HG03159 (cell line): ENCODE measurements at regions not wholly inside any gene's neighbourhood (a gene's known extent, or its start where the extent isn't known, plus 50 kb on each side); places are given as distances from the start of the nearest gene placed in this dataset.

ENCODE experiments used
- ATAC-seq: cut with Tn5 transposase; IDR thresholded peaks from one replicate; pipeline ENCODE4 v1.9.1; 2021; ENCODE audit warnings: mild to moderate bottlenecking, moderate library complexity; ENCODE audit not compliant: unreplicated experiment

DNA sequence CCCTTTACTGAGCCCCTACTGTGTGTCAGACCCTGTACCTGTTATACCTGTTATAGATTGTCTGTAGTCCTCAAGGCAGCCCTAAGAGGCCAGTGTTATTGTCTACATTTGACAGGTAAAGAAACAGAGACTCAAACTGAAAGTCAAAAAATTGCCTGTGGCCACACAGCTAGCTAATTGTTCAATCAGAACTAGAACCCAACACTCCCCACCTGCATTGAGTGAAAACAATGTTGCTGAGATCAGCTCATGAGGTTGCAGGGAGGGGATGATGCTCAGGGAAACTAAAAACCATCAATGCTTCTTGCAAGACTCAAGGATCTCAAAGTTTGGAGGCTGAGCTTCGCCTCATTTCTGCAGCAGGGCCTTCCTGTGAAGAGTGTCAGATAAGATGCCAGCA is 109.5 kb upstream of the LMO4 start:
- no peak for ATAC-seq

GRCh38 chr1:87219626-87220025 is 109.1 kb upstream of the LMO4 start:
- no peak for ATAC-seq

- no peak for ATAC-seq
Measured at GRCh38 chr1:87220993-87221392, 107.7 kb upstream of the LMO4 start.

GRCh38 chr1:87224201-87224600 is 104.5 kb upstream of the LMO4 start:
- no peak for ATAC-seq

- no peak for ATAC-seq
Measured at GRCh38 chr1:87225171-87225570, 103.5 kb upstream of the LMO4 start.

- ATAC-seq = peak; percentile 57
Measured at GRCh38 chr1:87226341-87226760, 102.3 kb upstream of the LMO4 start.

GRCh38 chr1:87227651-87228050 is 101.0 kb upstream of the LMO4 start:
- ATAC-seq = no peak

- no peak for ATAC-seq
Measured at GRCh38 chr1:87230501-87230900, 98.2 kb upstream of the LMO4 start.

DNA sequence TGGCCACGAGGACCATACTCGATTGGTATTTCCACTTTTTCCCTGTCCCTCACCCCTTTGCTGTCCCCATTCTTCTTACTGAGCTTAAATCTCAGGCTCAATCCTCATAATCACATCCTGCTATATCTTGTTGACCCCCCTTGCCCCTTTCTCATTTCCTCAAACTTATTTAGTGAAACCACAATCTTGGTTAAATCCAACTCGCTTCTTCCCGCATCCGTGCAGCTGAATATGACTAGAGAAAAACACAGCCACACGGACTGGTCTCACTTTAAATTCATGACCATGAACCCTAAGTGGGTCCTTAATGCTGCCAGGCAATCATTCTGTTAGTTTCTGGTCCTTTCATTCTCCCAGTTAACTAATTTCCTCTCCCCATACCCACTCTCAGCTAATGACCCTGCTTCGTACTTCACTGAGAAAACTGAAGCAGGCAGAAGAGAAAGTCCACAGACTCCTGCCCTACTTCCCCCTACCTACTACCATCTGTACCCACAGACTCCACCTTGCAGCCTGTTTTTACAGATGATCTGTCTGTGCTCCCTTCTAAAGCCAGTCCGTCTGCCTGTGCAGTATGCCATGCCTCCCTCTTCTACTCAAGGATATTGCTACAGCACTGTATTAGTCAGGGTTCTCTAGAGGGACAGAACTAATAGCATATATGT is 96.8 kb upstream of the LMO4 start:
- ATAC-seq = peak; percentile 65

DNA sequence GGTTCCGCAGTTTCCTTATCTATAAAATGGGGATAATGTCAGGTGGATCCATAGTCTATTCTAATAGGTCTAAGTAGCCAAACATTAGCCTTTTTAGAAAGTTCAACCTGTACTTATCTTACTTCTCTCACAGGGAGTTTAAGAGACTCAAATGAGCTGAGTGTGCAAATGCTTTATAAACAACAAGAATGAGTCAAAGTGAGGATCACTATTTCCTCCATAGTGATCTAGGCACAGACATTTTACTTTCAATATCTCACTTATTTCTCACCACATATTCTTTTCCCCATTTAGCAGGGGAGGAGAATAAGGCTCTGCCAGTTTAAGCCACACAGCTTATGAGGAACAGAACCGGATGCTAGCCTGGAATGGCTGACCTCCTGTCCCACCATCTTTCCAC is 92.1 kb upstream of the LMO4 start:
- ATAC-seq = no peak

DNA sequence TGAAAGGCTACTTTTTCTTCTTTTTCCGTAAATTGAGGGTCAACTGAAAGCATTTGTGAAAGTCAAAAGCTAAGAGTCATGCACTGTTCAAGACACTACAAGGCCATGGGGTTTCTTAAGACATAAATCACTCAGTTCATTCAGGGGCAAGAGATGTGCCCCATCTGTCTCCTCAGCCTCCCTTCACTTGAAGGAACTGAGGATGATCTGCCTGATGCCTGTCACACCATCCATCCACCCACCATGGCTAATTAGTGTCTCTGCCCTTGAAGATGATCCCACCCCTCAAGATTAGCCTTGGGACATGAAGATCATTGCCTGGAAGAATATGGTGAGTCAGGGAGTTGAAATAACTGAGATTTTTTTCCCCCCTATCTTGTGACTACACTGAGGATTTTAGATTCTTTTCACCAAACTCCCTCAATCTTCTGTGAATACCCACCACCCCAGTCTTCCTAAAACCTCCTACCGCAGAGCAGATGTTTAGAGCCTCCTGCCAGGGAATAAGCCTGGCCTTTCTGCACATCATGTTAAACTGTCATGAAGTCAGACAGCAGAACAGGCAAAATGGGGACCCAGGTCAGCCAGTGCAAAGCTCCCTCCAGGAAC is 88.6 kb upstream of the LMO4 start:
- no peak for ATAC-seq

DNA sequence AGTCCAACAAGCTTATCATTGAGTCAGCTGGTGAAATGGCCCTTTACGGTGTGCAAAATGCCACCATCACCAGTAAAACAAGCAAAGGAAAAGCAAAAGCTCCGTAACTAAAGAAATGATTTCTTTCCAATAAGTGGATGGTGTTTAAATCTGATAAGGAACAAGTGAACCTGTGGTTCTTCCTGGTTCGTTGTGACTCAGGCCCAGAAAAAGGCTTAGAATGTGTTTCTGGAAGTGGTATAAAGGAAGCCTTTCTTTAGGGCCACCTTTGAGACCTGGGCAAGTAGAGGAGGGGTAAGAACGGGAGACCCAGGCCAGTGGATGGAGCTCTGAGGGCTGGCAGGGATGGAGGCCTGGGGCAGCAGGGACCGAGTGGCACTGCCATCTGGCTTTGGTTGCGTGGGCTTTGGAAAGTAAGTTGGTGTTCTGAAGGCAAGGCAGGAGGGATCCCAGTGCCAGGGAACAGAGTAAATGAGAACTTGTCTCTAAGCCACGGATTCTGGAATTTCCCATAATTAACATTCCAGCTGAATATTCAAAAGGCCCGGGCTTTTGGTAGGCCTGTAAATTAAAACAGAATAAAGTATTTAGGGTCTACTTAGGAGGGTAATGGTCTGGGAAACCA is 87.9 kb upstream of the LMO4 start:
- no peak for ATAC-seq

DNA sequence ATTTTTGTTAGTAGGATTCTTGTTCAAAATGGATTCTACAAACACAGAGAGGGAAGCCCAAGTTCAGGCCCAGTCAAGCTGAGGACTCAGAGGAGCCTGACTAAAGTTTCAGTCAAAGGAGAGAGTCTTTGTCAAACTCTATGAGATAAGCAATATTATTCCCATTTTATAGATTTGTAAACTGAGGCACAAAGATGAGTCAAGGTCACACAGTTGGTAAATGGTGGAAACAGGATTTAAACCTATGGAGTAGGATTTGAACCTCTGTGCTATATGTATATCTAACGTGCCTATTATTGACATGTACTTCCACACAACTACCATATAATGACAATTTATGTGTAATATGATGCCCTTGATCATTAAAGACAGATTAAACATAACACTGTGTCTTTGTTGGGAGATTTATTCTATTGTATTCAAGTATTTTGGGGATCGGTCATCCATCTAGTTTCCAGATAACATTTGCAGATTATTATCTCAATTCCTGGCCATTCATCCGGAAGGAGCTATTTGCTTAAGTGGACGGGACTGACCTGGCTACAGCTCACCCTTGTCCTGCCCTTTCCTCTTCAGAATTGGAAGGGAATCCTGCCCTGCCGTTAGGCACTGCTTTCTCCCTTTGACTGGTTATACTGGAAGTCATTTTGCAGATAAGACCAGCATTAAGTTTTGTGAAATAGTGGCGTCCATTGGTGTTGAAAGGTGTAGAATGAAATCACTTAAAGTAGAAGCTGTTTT is 86.1 kb upstream of the LMO4 start:
- ATAC-seq = no peak

DNA sequence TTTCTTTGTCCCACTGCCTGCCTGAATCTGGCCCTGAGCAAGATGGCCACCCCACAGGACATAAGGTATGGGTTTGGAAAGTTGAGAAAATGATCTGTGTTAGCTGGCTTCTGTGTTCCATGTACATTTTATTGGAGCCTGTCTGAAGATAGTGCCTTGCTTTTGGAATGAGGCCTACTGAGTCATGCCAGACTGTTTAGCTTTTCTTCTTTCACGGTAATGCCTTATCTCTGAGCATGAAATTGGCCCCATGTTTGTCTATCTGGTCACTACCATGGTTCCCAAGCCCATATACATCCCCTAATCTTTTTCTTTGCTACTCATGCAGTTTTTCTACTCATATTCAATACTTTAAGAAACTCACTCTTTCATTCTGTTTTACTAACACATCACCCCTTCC is 85.1 kb upstream of the LMO4 start:
- no peak for ATAC-seq

DNA sequence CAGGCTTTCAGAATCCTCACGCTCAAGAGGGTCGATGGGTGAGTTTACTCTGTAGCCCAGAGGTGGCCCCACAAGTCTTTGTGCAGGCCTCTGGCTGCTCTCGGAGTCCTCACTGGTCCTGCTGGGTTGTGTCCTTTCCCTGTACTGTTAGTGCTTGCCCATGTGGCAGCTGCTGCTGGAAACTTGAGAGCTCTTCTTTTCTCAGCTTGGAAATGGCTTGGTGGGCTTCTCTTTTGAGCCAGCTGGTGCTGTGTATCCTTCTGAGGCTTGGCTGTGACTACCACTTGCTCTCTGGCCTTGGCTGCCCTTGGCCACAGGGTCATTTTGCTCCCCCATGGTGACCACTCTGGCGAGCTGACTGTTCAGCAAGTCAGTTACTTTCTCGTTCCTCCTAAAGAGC is 82.2 kb upstream of the LMO4 start:
- ATAC-seq = no peak

DNA sequence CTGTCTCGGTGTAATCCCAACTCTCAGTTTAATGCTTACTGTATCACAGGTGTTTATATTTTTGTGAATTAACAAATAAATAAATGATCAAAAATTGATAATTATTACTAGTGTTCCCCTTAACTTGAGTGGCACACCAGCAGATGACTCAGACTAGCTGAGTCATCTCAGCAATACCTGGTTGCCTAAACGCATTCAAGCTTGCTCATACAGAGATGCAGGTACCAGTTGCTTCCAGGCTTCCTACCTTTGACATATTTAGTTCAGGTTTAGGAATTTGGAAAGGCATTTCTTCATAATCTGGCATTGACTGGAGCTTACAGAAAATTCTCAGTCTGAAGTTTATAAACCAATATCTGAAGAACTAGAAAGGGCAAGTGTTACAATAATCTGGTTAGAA is 78.9 kb upstream of the LMO4 start:
- no peak for ATAC-seq

DNA sequence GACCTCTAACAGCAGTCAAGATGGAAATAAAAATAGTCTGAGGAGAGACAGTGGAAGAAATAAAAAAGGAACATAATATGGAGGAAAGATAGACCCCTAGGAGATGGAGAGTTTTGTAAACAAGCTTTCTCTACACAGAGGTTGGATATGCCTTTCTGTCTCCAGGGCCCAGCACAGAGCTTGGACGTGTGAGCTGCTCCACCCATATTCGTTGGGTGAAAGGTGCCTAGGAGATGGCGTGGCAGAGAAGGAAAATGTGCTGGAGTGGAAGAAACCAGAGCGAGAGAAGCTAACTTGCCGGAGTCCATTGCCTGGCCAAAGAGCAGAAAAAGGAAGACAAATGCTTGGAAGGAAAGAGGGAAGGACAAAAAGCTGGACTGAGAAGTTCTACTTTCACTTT is 78.3 kb upstream of the LMO4 start:
- no peak for ATAC-seq

- no peak for ATAC-seq
Measured at GRCh38 chr1:87252406-87252805, 76.3 kb upstream of the LMO4 start.

- ATAC-seq = no peak
Measured at GRCh38 chr1:87262688-87263087, 66.0 kb upstream of the LMO4 start.

GRCh38 chr1:87263281-87263680 is 65.4 kb upstream of the LMO4 start:
- ATAC-seq = no peak

DNA sequence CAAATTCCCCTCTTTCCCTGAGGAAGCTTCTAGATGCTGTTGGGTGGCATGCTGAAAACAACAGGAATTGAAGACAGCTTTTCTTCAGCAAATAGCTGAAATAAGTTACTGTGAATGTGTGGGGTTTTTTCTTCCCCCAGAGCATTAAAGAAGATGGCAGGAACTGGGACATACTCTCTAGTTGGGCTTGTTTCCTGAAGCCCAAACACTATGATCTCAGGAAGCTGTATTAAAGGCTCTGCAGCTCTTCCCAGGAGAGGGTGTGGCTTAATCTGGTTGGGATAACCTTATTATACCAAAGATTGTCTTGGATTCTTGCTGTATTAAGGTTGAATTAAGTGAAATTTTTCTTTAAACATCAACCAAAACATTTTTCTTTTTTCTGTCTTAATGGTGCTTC is 64.9 kb upstream of the LMO4 start:
- no peak for ATAC-seq

DNA sequence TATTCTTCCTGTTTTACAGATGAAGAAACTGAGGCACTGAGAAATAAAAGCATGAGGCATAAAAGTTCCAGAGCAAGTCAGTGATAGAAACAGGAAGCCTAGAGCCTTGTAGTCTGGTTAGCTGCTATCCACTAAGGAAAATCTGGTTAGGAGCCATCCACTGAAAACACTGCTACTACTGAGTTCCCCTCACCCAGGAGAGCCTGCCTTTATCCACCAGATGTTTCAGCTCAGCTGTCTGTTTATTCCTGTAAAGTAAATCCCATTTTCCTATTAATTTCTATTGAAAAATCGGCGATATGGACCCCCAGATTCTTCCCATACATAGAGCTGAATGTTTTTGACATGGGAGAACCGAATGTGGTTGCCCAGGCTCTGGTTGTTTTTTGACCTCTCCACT is 63.7 kb upstream of the LMO4 start:
- no peak for ATAC-seq
